Erythroblast (primary cell): ENCODE measurements at regions not wholly inside any gene's neighbourhood (a gene's known extent, or its start where the extent isn't known, plus 50 kb on each side); places are given as distances from the start of the nearest gene placed in this dataset.

Experiments
- DNase-seq, 2 experiments: peaks; one replicate each; lab custom pipeline; 2025; lab: John Stamatoyannopoulos, UW
- GATA1 ChIP-seq: IDR thresholded peaks from 2 replicates; pipeline ENCODE4 v1.6.1; 2011; ENCODE audit warnings: low read depth, mild to moderate bottlenecking, control low read depth, low read length, moderate library complexity
- POLR2A ChIP-seq: IDR thresholded peaks from 2 replicates; pipeline ENCODE4 v1.6.1; 2011; ENCODE audit warnings: mild to moderate bottlenecking, low read length

GRCh38 chr5:23579566-23579965, 72.2 kb downstream of the PRDM9 start:
- TF ChIP-seq GATA1 (no peak), POLR2A (no peak)

GRCh38 chr5:23583081-23583480, 75.7 kb downstream of the PRDM9 start:
- no peak for DNase-seq
- TF ChIP-seq GATA1 (no peak), POLR2A (no peak)

More at GRCh38 chr5:23579566-23579965, 72.2 kb downstream of the PRDM9 start:
- no peak for DNase-seq

- TF ChIP-seq GATA1 (no peak), POLR2A (no peak)
- no peak for DNase-seq
These were observed 81.5 kb downstream of the PRDM9 start for GRCh38 chr5:23588841-23589326.

- DNase-seq = no peak
- TF ChIP-seq GATA1 (no peak), POLR2A (no peak)
These were observed 83.8 kb downstream of the PRDM9 start for GRCh38 chr5:23591250-23591649.

- DNase-seq = no peak
- TF ChIP-seq GATA1 (no peak), POLR2A (no peak)
These were observed 99.5 kb downstream of the PRDM9 start for GRCh38 chr5:23606927-23607326.

- TF ChIP-seq POLR2A (no peak), GATA1 (no peak)
- DNase-seq = no peak
These were observed 105.3 kb downstream of the PRDM9 start for GRCh38 chr5:23612701-23613100.

GRCh38 chr5:23613566-23613965, 106.2 kb downstream of the PRDM9 start:
- TF ChIP-seq POLR2A (no peak), GATA1 (no peak)
- DNase-seq = no peak

- no peak for TF ChIP-seq GATA1
- TF ChIP-seq POLR2A = no peak
- DNase-seq = no peak
These were observed 107.0 kb downstream of the PRDM9 start for GRCh38 chr5:23614422-23614821.

- no peak for TF ChIP-seq POLR2A
- no peak for TF ChIP-seq GATA1
- no peak for DNase-seq
These were observed 119.6 kb downstream of the PRDM9 start for GRCh38 chr5:23626961-23627360.

GRCh38 chr5:23627976-23628375, 120.6 kb downstream of the PRDM9 start:
- DNase-seq = no peak
- TF ChIP-seq POLR2A (no peak), GATA1 (no peak)

- TF ChIP-seq POLR2A (no peak), GATA1 (no peak)
- DNase-seq = no peak
These were observed 122.0 kb downstream of the PRDM9 start for GRCh38 chr5:23629396-23629795.

GRCh38 chr5:23631302-23632045, 124.1 kb downstream of the PRDM9 start:
- DNase-seq = no peak
- TF ChIP-seq POLR2A (no peak), GATA1 (no peak)

GRCh38 chr5:23635938-23636337, 128.5 kb downstream of the PRDM9 start:
- TF ChIP-seq POLR2A = no peak
- TF ChIP-seq GATA1 = no peak
- DNase-seq = no peak

GRCh38 chr5:23639326-23639725, 131.9 kb downstream of the PRDM9 start:
- DNase-seq = no peak
- TF ChIP-seq GATA1 (no peak), POLR2A (no peak)

GRCh38 chr5:23648656-23649055, 141.2 kb downstream of the PRDM9 start:
- DNase-seq = no peak
- TF ChIP-seq POLR2A = no peak
